ENCODE measurements at regions not wholly inside any gene's neighbourhood (a gene's known extent, or its start where the extent isn't known, plus 50 kb on each side); places are given as distances from the start of the nearest gene placed in this dataset.

GRCh38 chr18:54100466-54100865 is 124.0 kb downstream of the MBD2 start:
- TF ChIP-seq CTCF (conservative IDR thresholded peaks at IDR 0.05; ENCODE audit: low read depth, low read length) = no peak
- no peak for TF ChIP-seq POLR2A (IDR thresholded peaks at IDR 0.05; ENCODE audit: low read depth, low read length)
- TF ChIP-seq ELK1 (IDR thresholded peaks at IDR 0.05; ENCODE audit: borderline replicate concordance, low read depth, low read length) = no peak

Data from IMR-90 (cell line).